ENCODE measurements at regions not wholly inside any gene's neighbourhood (a gene's known extent, or its start where the extent isn't known, plus 50 kb on each side); places are given as distances from the start of the nearest gene placed in this dataset.

- no peak for DNase-seq (ENCODE audit: low read depth, low spot score)
Measured at GRCh38 chr2:207236156-207236935, 70.6 kb upstream of the KLF7 start.

DNA sequence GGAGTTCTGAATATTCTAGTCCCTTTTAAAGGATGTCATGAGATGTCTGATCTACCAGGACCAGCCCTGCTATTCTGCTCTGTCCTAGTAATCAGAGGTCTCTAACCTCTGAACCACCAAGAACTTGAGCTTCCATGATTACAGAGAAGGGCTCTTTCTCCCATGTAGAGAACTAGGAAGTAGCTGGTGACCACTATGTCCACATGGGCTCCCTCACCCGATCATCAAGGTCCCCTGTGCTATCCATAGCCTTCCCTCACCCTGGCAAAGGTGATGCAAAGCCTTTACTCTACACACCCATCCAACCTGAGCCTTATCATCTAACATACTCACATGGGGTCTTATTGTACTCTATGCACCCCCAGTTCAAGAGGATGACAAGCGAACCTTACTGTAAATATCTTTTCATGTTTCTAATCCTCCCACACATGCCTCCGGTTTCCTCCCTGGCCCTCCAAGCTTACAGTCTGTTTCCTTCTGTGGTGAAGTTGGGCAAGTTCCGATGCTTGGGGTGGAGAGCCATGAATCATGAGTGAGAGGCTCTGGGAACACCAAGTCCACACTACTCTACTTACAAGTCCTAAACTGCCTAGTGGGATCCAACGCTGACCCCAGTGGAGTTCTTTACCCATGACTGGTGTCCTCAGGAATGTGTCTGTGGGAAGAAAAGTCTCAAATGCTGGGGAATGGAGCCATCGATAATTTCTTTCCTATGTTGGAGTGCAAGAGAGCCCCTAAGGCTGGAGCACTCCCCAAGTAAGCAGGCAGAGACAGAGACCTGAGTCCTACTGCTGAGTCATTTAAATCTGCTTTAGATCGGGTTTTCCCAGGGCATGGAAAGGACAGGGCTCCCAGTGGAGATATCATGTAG, 73.3 kb upstream of the KLF7 start:
- DNase-seq (ENCODE audit: low read depth, low spot score), result no peak

GRCh38 chr2:207239754-207240494, 74.2 kb upstream of the KLF7 start:
- no peak for DNase-seq (ENCODE audit: low read depth, low spot score)

DNA sequence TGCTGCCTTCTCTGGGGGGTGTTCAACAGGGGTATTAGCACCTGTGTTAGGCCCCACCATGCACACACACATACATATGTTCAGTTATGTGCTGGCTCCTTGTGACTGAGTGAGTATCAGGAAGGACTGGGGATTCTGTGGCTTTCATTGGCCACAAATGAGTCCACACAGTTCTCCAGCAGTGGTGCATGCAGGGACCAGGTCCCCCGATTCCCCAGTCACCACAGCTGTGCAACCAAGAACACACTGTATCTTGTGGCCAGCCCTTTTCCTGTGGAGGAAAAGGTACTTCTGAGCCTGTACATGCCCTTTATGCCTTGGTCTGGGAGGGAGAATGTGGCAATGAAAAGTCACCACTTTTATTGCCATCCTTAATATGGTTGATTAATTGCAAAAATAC, 74.9 kb upstream of the KLF7 start:
- DNase-seq (ENCODE audit: low read depth, low spot score), result no peak

DNA sequence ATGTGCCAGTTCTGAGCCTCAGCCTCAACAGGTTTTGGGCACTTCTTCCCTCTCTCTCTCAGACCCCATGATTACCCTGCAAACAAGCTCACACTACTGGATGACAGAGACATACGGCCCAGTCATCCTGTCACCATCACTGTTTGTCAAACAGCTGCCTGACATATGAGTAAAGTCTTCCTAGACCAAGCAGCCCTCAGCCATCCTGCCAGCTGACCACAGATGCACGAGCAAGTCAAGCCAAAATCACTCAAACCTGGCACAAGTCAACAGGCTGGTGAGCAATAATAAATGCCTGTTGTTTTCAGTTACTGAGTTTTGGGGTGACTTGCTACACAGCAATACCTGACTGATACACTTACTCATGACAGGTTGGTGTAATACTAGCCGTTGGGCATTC, 75.5 kb upstream of the KLF7 start:
- no peak for DNase-seq (ENCODE audit: low read depth, low spot score)

GRCh38 chr2:207243601-207244000, 77.9 kb upstream of the KLF7 start:
- no peak for DNase-seq (ENCODE audit: low read depth, low spot score)

DNA sequence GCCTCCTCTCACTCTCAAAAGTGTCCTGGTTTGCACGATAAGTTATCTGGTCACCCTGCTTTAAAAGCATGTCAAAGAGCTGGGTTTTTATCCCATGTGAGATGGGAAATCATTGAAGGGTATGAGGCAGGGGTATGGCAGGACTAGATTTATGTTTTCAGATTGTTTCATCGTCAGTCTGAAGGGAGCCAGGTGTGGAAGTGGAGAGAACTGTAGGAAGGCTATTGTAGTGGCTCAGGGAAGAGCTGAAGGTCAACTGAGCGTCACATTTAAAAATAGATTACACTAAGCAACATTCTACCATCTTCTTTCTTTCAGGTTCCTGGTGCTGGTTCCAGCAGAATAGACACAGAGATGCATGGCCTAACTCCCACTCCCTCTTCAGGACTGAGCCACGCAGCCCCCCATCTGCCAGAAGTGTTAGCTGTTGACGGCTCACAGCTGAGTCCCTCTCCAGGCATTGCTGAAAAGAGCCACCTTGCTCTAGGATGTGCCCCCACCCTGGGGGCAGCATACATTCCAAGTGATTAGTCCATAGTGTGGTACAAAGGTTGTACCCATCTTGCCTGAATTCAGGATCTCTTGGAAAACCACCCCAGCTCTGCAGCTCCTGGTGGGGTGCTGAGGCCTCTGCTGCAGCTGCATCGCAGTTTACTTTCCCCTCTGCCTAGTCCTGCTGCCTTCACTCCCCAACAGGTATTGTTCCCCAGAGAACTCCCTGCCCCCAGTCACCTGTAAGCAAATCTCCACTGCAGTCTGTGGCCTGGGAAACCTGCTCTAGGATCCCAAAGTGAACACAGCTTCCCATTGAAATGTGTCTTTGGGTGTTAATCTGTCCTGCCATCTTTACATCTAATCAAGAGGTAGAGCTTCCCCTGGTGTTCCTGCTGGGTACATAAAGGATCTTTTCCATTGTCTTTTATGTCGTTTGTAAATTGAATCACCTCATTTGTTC, 79.5 kb upstream of the KLF7 start:
- no peak for DNase-seq (ENCODE audit: low read depth, low spot score)

DNA sequence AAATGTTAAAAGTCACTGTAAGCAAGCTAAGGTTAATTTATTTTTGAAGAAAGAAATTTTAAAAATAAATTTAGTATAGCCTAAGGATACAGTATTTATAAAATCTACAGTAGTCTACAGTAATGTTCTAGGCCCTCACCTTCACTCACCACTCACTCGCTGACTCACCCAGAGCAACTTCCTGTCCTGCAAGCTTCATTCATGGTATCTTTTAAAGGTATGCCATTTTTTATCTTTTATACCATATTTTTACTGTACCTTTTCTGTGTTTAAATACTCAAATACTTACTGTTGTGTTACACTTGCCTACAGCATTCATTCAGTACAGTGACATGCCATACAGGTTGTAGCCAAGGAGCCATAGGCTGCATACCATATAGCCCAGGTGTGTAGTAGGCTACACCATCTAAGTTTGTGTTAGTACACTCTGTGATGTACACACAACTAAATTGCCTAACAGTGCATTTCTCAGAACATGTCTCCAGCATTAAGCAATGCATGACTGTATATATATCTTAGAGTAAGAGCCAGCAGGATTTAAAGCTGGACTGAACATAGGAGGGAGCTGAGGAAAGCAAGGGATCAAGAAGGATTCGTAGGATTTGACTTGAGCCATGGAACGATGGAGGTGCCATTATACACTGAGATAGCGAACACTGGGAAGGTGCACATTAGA, 83.1 kb upstream of the KLF7 start:
- DNase-seq (ENCODE audit: low read depth, low spot score), result no peak

DNA sequence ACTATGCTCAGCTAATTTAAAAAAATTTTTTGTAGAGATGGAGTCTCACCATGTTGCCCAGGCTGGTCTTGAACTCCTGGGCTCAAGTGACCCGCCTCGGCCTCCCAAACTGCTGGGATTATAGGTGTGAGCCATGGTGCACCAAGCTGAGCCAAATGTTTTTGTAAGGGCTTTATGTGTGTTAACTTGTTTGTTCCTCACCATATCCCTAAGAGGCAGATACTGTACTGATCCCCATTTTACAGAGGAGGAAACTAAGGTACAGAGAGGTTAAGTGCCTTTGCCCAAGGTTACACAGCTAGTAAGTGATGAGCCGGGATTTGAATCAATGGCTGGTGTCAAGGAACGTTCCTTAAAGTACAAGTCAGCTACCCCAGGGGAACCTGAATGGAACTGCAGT, 85.3 kb upstream of the KLF7 start:
- DNase-seq (ENCODE audit: low read depth, low spot score), result no peak

DNA sequence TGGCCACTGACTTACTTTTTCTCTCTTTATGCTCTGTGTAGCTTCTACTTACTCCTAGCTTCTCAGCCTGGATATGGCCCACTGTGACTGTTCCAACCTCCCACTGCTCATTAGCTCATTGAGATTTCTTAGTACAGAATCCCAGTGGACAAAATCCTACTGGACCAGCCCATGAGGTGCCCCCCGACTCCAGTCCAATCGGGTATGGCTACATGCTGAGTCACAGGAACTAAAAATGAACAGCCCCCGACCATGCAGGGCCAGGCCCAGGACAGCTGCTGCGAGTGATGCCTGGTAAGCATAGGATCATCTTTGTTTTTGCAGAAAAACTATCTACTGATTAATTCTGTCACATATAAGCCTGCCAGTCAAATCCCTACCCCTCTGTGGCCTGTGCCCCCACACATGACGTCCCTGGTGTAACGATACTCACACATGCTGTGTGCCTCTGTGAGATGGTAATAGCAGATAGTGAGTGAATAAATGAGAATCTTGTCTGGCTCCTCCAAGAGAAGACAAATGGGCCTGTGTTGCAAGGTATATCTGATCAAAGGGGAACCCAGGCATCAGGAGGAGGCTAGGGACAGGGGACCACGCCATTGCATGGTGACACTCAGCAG, 85.9 kb upstream of the KLF7 start:
- no peak for DNase-seq (ENCODE audit: low read depth, low spot score)

GRCh38 chr2:207252416-207252815, 86.7 kb upstream of the KLF7 start:
- no peak for DNase-seq (ENCODE audit: low read depth, low spot score)

DNA sequence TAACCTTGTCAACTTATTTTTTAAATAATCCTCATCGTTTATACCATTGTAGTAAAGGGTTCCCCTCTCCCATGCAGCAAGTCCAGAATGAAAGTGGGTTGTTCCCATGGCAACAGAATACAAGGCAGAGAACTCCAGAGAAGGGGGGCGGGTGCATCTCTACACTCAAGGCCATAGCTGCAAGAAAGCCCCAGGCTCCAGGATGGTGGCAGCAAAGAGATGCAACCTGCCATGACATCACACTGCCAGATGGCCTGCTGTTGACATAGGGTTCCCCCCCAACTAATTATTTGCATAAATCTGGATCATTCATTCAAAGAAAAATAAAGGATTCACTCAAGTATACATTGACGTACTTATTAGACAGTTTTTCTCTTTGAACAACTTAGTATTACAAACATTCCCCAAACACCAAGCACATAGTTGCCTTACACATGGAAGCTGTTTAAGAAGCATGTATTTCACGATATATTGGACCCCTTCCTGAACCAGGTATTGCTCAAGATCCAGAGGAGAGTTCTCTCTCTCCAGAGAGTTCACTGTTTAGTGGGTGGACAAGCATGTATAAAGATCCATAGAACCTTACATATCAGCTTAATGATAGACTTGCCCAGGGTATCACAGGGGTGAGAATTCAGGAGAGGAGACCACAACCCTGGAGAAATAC, 87.4 kb upstream of the KLF7 start:
- DNase-seq (ENCODE audit: low read depth, low spot score), result no peak

- DNase-seq (ENCODE audit: low read depth, low spot score), result no peak
Measured at GRCh38 chr2:207253666-207254345, 88.1 kb upstream of the KLF7 start.

GRCh38 chr2:207254591-207255464, 89.1 kb upstream of the KLF7 start:
- no peak for DNase-seq (ENCODE audit: low read depth, low spot score)

DNA sequence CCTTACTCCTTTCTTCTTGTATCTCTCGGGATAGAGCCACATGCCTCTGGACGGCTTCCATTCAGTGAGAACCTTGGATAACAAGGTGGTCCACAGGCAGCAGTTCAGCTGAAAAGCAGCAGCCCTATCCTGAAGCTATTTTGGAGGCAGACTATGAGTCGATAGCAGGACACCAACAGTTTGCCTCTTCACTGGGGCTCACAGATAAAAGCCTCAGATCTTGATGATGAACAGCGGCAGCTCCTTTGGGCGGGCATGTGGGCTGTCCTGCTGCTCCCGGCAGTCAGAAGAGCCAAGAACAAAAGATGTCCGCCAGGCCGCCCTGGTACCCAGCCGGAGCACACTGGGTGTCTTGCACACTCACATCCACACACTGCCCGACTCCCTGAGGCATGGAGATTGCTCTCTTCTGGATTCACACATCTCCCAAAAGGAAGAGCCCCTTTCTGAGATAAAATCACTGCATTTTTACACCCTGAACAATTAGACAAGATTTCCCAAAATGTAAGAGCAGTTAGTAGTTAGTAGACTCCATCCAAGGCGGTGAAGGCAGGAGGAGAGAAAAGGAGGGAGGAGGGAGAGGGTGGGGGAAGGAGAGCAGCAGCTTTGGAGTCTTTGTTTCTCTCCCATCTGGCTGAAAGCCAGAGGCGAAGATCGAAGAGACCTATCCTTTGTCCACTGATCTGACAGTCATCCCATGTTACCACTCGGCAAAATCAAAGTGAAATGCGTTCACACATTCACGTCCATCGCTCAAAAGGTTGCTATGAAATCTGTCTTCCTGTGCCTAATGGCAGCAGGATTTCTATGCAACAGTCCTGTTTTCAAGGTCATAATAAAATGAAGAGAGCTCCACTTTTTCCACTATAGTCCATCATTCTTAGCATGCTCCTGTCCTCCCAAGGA, 90.1 kb upstream of the KLF7 start:
- no peak for DNase-seq (ENCODE audit: low read depth, low spot score)

- no peak for DNase-seq (ENCODE audit: low read depth, low spot score)
Measured at GRCh38 chr2:207256476-207257207, 90.9 kb upstream of the KLF7 start.
